ENCODE measurements at regions not wholly inside any gene's neighbourhood (a gene's known extent, or its start where the extent isn't known, plus 50 kb on each side); places are given as distances from the start of the nearest gene placed in this dataset.

Small RNAs in the stretch of these regions (small RNA-seq; reads per million reads assigned to genes)
- gene AL589743.6: 0 reads per million in 3 donors

Measured in sigmoid colon (tissue), 3 donors.